ENCODE measurements at regions not wholly inside any gene's neighbourhood (a gene's known extent, or its start where the extent isn't known, plus 50 kb on each side); places are given as distances from the start of the nearest gene placed in this dataset.

GRCh38 chr20:24868959-24869358 is 80.1 kb upstream of the CST7 start:
- TF ChIP-seq CTCF (IDR thresholded peaks at IDR 0.05; ENCODE audit: low read depth, low read length) (no peak), EZH2phosphoT487 (IDR thresholded peaks at IDR 0.05; ENCODE audit: low read depth) (no peak)

Data from OCI-LY3 (cell line).